WTC11 (cell line): ENCODE measurements at regions not wholly inside any gene's neighbourhood (a gene's known extent, or its start where the extent isn't known, plus 50 kb on each side); places are given as distances from the start of the nearest gene placed in this dataset.

Experiments used
- ATAC-seq: fragments of 200-7000 bp; cut with Tn5 transposase; 2 replicates; pipeline ENCODE4 v1.10.0; 2021; ENCODE audit warnings: mild to moderate bottlenecking, moderate library complexity
- CTCF ChIA-PET: fragments of 300-600 bp; sonication (Branson Sonifier 250); formaldehyde crosslinking; loops from one replicate; lab custom pipeline; 2021; ENCODE audit warnings: antibody characterized with exemption; lab: Charles Lee
- POLR2A ChIA-PET: fragments of 350-600 bp; sonication (Branson Sonifier 250); formaldehyde crosslinking; loops from one replicate; lab custom pipeline; 2021; ENCODE audit warnings: antibody characterized with exemption; lab: Charles Lee
- DNase-seq: peaks from one replicate; pipeline ENCODE4 v3.0.0; 2021; ENCODE audit warnings: low spot score
- H3K27ac Mint-ChIP-seq: 2 replicates; pipeline ENCODE4 v1.8.0; 2021; ENCODE audit warnings: mixed read lengths
- H3K27me3 Mint-ChIP-seq: 2 replicates; pipeline ENCODE4 v1.8.0; 2021; ENCODE audit warnings: low read depth, mild to moderate bottlenecking, moderate library complexity, mixed read lengths
- H3K36me3 Mint-ChIP-seq: 2 replicates; pipeline ENCODE4 v1.8.0; 2021; ENCODE audit warnings: mixed read lengths
- H3K4me1 Mint-ChIP-seq: 2 replicates; pipeline ENCODE4 v1.8.0; 2022; ENCODE audit warnings: mixed read lengths
- H3K4me3 Mint-ChIP-seq: 2 replicates; pipeline ENCODE4 v1.8.0; 2021; ENCODE audit warnings: mild to moderate bottlenecking, moderate library complexity, mixed read lengths
- H3K9me3 Mint-ChIP-seq: 2 replicates; pipeline ENCODE4 v1.8.0; 2021; ENCODE audit warnings: mixed read lengths
- ARID4B ChIP-seq: sonication (generic); formaldehyde crosslinking; IDR thresholded peaks from 2 replicates; pipeline ENCODE4 v1.8.0; 2023; ENCODE audit warnings: missing genetic modification reagents, mild to moderate bottlenecking, borderline replicate concordance
- ATF1 ChIP-seq: sonication (generic); formaldehyde crosslinking; IDR thresholded peaks from 2 replicates; pipeline ENCODE4 v1.8.1; 2023; ENCODE audit warnings: mild to moderate bottlenecking, moderate library complexity, missing genetic modification reagents
- ATF3 ChIP-seq: sonication (generic); formaldehyde crosslinking; conservative IDR thresholded peaks from 2 replicates; pipeline ENCODE4 v1.8.1; 2022; ENCODE audit warnings: mild to moderate bottlenecking, missing genetic modification reagents
- E2F4 ChIP-seq: sonication (generic); formaldehyde crosslinking; IDR thresholded peaks from 2 replicates; pipeline ENCODE4 v1.8.1; 2022; ENCODE audit warnings: low read depth, mild to moderate bottlenecking, moderate library complexity, missing genetic modification reagents, borderline replicate concordance
- ETV6 ChIP-seq: sonication (generic); formaldehyde crosslinking; IDR thresholded peaks from 2 replicates; pipeline ENCODE4 v1.8.1; 2022; ENCODE audit warnings: mild to moderate bottlenecking, missing genetic modification reagents
- FOXP4 ChIP-seq: sonication (generic); formaldehyde crosslinking; IDR thresholded peaks from 2 replicates; pipeline ENCODE4 v1.8.0; 2022; ENCODE audit warnings: mild to moderate bottlenecking, missing genetic modification reagents
- JUN ChIP-seq: sonication (generic); formaldehyde crosslinking; IDR thresholded peaks from 2 replicates; pipeline ENCODE4 v1.8.0; 2023; ENCODE audit warnings: mild to moderate bottlenecking, missing genetic modification reagents
- MAX ChIP-seq: sonication (generic); formaldehyde crosslinking; IDR thresholded peaks from 2 replicates; pipeline ENCODE4 v1.8.0; 2022; ENCODE audit warnings: mild to moderate bottlenecking, missing genetic modification reagents
- NFE2L1 ChIP-seq: sonication (generic); formaldehyde crosslinking; IDR thresholded peaks from 2 replicates; pipeline ENCODE4 v1.8.1; 2023; ENCODE audit warnings: missing genetic modification reagents
- SOX15 ChIP-seq: fragments of 250-450 bp; sonication (Bioruptor Pico); IDR thresholded peaks from 2 replicates; pipeline ENCODE4 v1.9.0; 2021; ENCODE audit warnings: mild to moderate bottlenecking
- TCF7 ChIP-seq: sonication (generic); formaldehyde crosslinking; IDR thresholded peaks from 2 replicates; pipeline ENCODE4 v1.8.0; 2022; ENCODE audit warnings: mild to moderate bottlenecking, low read depth, missing genetic modification reagents, moderate library complexity
- TEAD1 ChIP-seq: sonication (generic); formaldehyde crosslinking; IDR thresholded peaks from 2 replicates; pipeline ENCODE4 v1.8.0; 2022; ENCODE audit warnings: mild to moderate bottlenecking, missing genetic modification reagents
- TEAD4 ChIP-seq: sonication (generic); formaldehyde crosslinking; IDR thresholded peaks from 2 replicates; pipeline ENCODE4 v1.8.0; 2022; ENCODE audit warnings: mild to moderate bottlenecking, missing genetic modification reagents
- ZNF232 ChIP-seq: sonication (generic); formaldehyde crosslinking; IDR thresholded peaks from 2 replicates; pipeline ENCODE4 v1.8.0; 2022; ENCODE audit warnings: mild to moderate bottlenecking, missing genetic modification reagents
- ZNF281 ChIP-seq: sonication (generic); formaldehyde crosslinking; IDR thresholded peaks from 2 replicates; pipeline ENCODE4 v1.8.0; 2023; ENCODE audit warnings: mild to moderate bottlenecking, missing genetic modification reagents
- ZNF671 ChIP-seq: fragments of 250-450 bp; sonication (Bioruptor Pico); IDR thresholded peaks from 2 replicates; pipeline ENCODE4 v1.8.0; 2021; ENCODE audit warnings: mild to moderate bottlenecking

GRCh38 chr1:29975036-29975694 is 738.8 kb downstream of the PTPRU start (continued):
- TF ChIP-seq E2F4 (CRISPR knock-in tag) (no peak), FOXP4 (CRISPR knock-in tag) (peak; percentile 70; the same call in 1 of the 2 replicates), ARID4B (CRISPR knock-in tag) (0 out of 2 replicates have a peak, but pooled peaks have one; percentile 70), TCF7 (CRISPR knock-in tag) (no peak), TEAD4 (CRISPR knock-in tag) (peak; percentile 90), ZNF281 (0 out of 2 replicates have a peak, but pooled peaks have one; percentile 57), ATF1 (no peak)

- no peak for DNase-seq
- Mint-ChIP-seq H3K36me3 (peaks cover 10% of the 10 kb centered on the region), H3K27ac (peak overlapping the region; percentile 98), H3K4me3 (0 out of 2 replicates have a peak overlapping the region, but pooled peaks have one; percentile 10)
- TF ChIP-seq TEAD1 (CRISPR knock-in tag) = peak; percentile 46; the same call in 1 of the 2 replicates
- TF ChIP-seq ZNF232 (CRISPR knock-in tag) = no peak
- TF ChIP-seq NFE2L1 (CRISPR knock-in tag) = peak; percentile 86
- TF ChIP-seq, all 79 proteins: peak for 2
- Mint-ChIP-seq H3K4me1 (peaks cover 53% of the 10 kb centered on the region), H3K9me3 (peaks cover 14% of the 10 kb centered on the region), H3K27me3 (peaks cover 22% of the 10 kb centered on the region)
- POLR2A ChIA-PET = no interaction called here
- ATAC-seq = peak; percentile 74
- CTCF ChIA-PET = no interaction called here
Measured at GRCh38 chr1:29974316-29974724, 738.0 kb downstream of the PTPRU start.

GRCh38 chr1:29973406-29973805 is 737.1 kb downstream of the PTPRU start:
- H3K36me3 Mint-ChIP-seq = peaks cover 13% of the 10 kb centered on the region
- TF ChIP-seq ETV6 (CRISPR knock-in tag) = no peak
- TF ChIP-seq JUN = no peak
- no peak for TF ChIP-seq ATF3 (CRISPR knock-in tag)
- TF ChIP-seq ZNF671 (CRISPR knock-in tag) = no peak
- TF ChIP-seq SOX15 (CRISPR knock-in tag) = no peak
- TF ChIP-seq MAX (CRISPR knock-in tag) = no peak
- peaks cover 53% of the 10 kb centered on the region for H3K4me1 Mint-ChIP-seq
- no peak for DNase-seq
- POLR2A ChIA-PET = no interaction called here
- CTCF ChIA-PET = no interaction called here
- H3K27me3 Mint-ChIP-seq = peaks cover 25% of the 10 kb centered on the region
- H3K27ac Mint-ChIP-seq = peak overlapping the region; percentile 98
- H3K4me3 Mint-ChIP-seq = peak overlapping the region; percentile 32
- H3K9me3 Mint-ChIP-seq = peaks cover 20% of the 10 kb centered on the region
- ATAC-seq = peak; percentile 54
